ENCODE measurements at regions not wholly inside any gene's neighbourhood (a gene's known extent, or its start where the extent isn't known, plus 50 kb on each side); places are given as distances from the start of the nearest gene placed in this dataset.

- TF ChIP-seq ZBTB33 (IDR thresholded peaks at IDR 0.05; ENCODE audit: extremely low read depth, insufficient replicate concordance, low read length) (no peak), EZH2 (IDR thresholded peaks at IDR 0.05) (no peak)
Observed at GRCh38 chrX:20388594-20388993, 121.9 kb upstream of the RPS6KA3 start (continued).

- H3K4me2 ChIP-seq (ENCODE audit: low read length), result no peak overlapping the region
- H2AFZ ChIP-seq (ENCODE audit: low read depth, low read length, poor library complexity, severe bottlenecking), result no peak overlapping the region
- no peaks in the 10 kb centered on the region for H3K36me3 ChIP-seq (ENCODE audit: control insufficient read depth in 1 of 2, insufficient read depth in 2 of 2, low read length in 2 of 2)
- no peaks in the 10 kb centered on the region for H3K9me3 ChIP-seq (ENCODE audit: control insufficient read depth in 1 of 2, insufficient read depth in 1 of 2, low read depth in 1 of 2, low read length in 2 of 2)
- ChIA-PET CTCF (no interaction called here), POLR2A (no interaction called here), RAD21 (ENCODE audit: low non-redundant PET in 1 of 2, low total read pairs in 2 of 2, uncharacterized antibody in 2 of 2, unreplicated experiment in 2 of 2) (no interaction called here)
- no peak for TF ChIP-seq SRF (IDR thresholded peaks at IDR 0.05; ENCODE audit: low read depth)
- TF ChIP-seq ZNF274 (IDR thresholded peaks at IDR 0.05; ENCODE audit: low read depth, low read length), result no peak
- TF ChIP-seq ZBTB33 (IDR thresholded peaks at IDR 0.05; ENCODE audit: extremely low read depth, insufficient replicate concordance, low read length), result no peak
- no peak for TF ChIP-seq EGR1 (IDR thresholded peaks at IDR 0.05; ENCODE audit: low read depth)
- no peak for TF ChIP-seq POLR2A (IDR thresholded peaks at IDR 0.05; ENCODE audit: borderline replicate concordance, extremely low read depth, insufficient read depth, insufficient read length)
- TF ChIP-seq MAX (IDR thresholded peaks at IDR 0.05), result no peak
- no peak for TF ChIP-seq CEBPB (IDR thresholded peaks at IDR 0.05; ENCODE audit: low read depth)
- no peak for TF ChIP-seq TCF7L2 (IDR thresholded peaks at IDR 0.05; ENCODE audit: borderline replicate concordance, extremely low read depth, insufficient read depth, insufficient read length)
- TF ChIP-seq FOSL1 (IDR thresholded peaks at IDR 0.05; ENCODE audit: low read depth), result no peak
- no peak for TF ChIP-seq SIN3A (IDR thresholded peaks at IDR 0.05; ENCODE audit: low read depth)
- TF ChIP-seq JUND (IDR thresholded peaks at IDR 0.05), result no peak
- H3K79me2 ChIP-seq (ENCODE audit: insufficient read depth, low read length), result no peaks in the 10 kb centered on the region
- no peak for ATAC-seq
- H3K9ac ChIP-seq (ENCODE audit: low read length), result no peak overlapping the region
- BruUV-seq (replicated peaks), result no TSS peak
- H4K20me1 ChIP-seq (ENCODE audit: insufficient read depth), result no peaks in the 10 kb centered on the region
- DNase-seq (ENCODE audit: low read depth, low spot score), result no peak
- intact Hi-C loops (cut with micrococcal nuclease), result no loop called here
- H3K4me3 ChIP-seq (replicated peaks in 1 of 2; ENCODE audit: low read depth in 1 of 2, low read length in 2 of 2), result no peak overlapping the region
- no peaks in the 10 kb centered on the region for H3K4me1 ChIP-seq (ENCODE audit: control insufficient read depth in 1 of 2, insufficient read depth in 2 of 2, low read length in 2 of 2)
- no peak overlapping the region for H3K27ac ChIP-seq (ENCODE audit: low read depth, low read length)
- H3K9me2 ChIP-seq (ENCODE audit: insufficient read depth), result no peaks in the 10 kb centered on the region
- H3K27me3 ChIP-seq (ENCODE audit: insufficient read depth, low read length), result no peaks in the 10 kb centered on the region
Observed at GRCh38 chrX:20383477-20383876, 116.8 kb upstream of the RPS6KA3 start.
